AG04450 (cell line): ENCODE measurements at regions not wholly inside any gene's neighbourhood (a gene's known extent, or its start where the extent isn't known, plus 50 kb on each side); places are given as distances from the start of the nearest gene placed in this dataset.

ENCODE experiments used
- CTCF ChIA-PET: fragments of 300-600, 350-600 bp; formaldehyde crosslinking; extraction: SDS; loops from one replicate; lab custom pipeline; 2022; ENCODE audit warnings: antibody characterized with exemption, inconsistent platforms; lab: Charles Lee
- POLR2A ChIA-PET: fragments of 350-600 bp; formaldehyde crosslinking; extraction: SDS; loops from one replicate; lab custom pipeline; 2021; ENCODE audit warnings: antibody characterized with exemption, inconsistent platforms; lab: Yijun Ruan, JAX
- DNase-seq: peaks from one replicate; pipeline ENCODE4 v3.0.0-alpha.2; 2011; ENCODE audit warnings: low read depth, low spot score
- H3K27ac ChIP-seq: one replicate; pipeline ENCODE4 v1.5.1; 2012; ENCODE audit warnings: low read depth, low read length, control low read depth
- H3K27me3 ChIP-seq: one replicate; pipeline ENCODE4 v1.6.0; 2012; ENCODE audit warnings: low read length; ENCODE audit not compliant: control insufficient read depth, insufficient read depth
- H3K4me3 ChIP-seq: 2 replicates; pipeline ENCODE4 v1.5.1; 2011; ENCODE audit warnings: mild to moderate bottlenecking, low read depth, low read length, control low read depth
- H3K9me3 ChIP-seq: 2 replicates; pipeline ENCODE4 v1.5.1; 2012; ENCODE audit warnings: low read length; ENCODE audit not compliant: control insufficient read depth, insufficient read depth
- CTCF ChIP-seq: IDR thresholded peaks from 2 replicates; pipeline ENCODE4 v1.5.1; 2011; ENCODE audit warnings: low read depth, low read length, control low read depth, inconsistent platforms

GRCh38 chr7:49325571-49325970 lies 401.2 kb downstream of the CDC14C start:
- no peak for DNase-seq
- H3K4me3 ChIP-seq: no peak overlapping the region
- no peaks in the 10 kb centered on the region for H3K27me3 ChIP-seq
- POLR2A ChIA-PET: no interaction called here
- CTCF ChIA-PET: no interaction called here
- no peak overlapping the region for H3K27ac ChIP-seq
- H3K9me3 ChIP-seq: peaks cover 4% of the 10 kb centered on the region
- TF ChIP-seq CTCF: no peak

- H3K4me3 ChIP-seq: no peak overlapping the region
- TF ChIP-seq CTCF: no peak
- no peaks in the 10 kb centered on the region for H3K27me3 ChIP-seq
- H3K27ac ChIP-seq: no peak overlapping the region
- no peak for DNase-seq
- CTCF ChIA-PET: no interaction called here
- peaks cover 4% of the 10 kb centered on the region for H3K9me3 ChIP-seq
- POLR2A ChIA-PET: no interaction called here
Measured at GRCh38 chr7:49327155-49327554, 402.8 kb downstream of the CDC14C start.

GRCh38 chr7:49333180-49333881 lies 409.0 kb downstream of the CDC14C start:
- Histone ChIP-seq H3K27ac (no peak overlapping the region), H3K27me3 (no peaks in the 10 kb centered on the region), H3K4me3 (no peak overlapping the region), H3K9me3 (peaks cover 3% of the 10 kb centered on the region; the same call in 1 of the 2 replicates)
- POLR2A ChIA-PET: no interaction called here
- no peak for DNase-seq
- no peak for TF ChIP-seq CTCF
- CTCF ChIA-PET: no interaction called here

- no peak for DNase-seq
- ChIA-PET POLR2A (no interaction called here), CTCF (no interaction called here)
- Histone ChIP-seq H3K27me3 (no peaks in the 10 kb centered on the region), H3K27ac (no peak overlapping the region), H3K9me3 (peaks cover 3% of the 10 kb centered on the region), H3K4me3 (no peak overlapping the region)
- TF ChIP-seq CTCF: no peak
Measured at GRCh38 chr7:49341849-49342248, 417.5 kb downstream of the CDC14C start.

- ChIA-PET CTCF (no interaction called here), POLR2A (no interaction called here)
- no peaks in the 10 kb centered on the region for H3K27me3 ChIP-seq
- H3K27ac ChIP-seq: no peak overlapping the region
- TF ChIP-seq CTCF: no peak
- DNase-seq: no peak
- H3K4me3 ChIP-seq: no peak overlapping the region
- H3K9me3 ChIP-seq: no peaks in the 10 kb centered on the region; the same call in 1 of the 2 replicates
Measured at GRCh38 chr7:49344556-49344955, 420.2 kb downstream of the CDC14C start.
